WERI-Rb-1 (cell line): ENCODE measurements at regions not wholly inside any gene's neighbourhood (a gene's known extent, or its start where the extent isn't known, plus 50 kb on each side); places are given as distances from the start of the nearest gene placed in this dataset.

ENCODE experiments used
- DNase-seq: peaks from one replicate; pipeline ENCODE4 v3.0.0-alpha.2; 2020
- H3K27ac ChIP-seq: fragments of 250-450 bp; sonication (Bioruptor Pico); 2 replicates; pipeline ENCODE4 v1.5.1; 2020; ENCODE audit warnings: mild to moderate bottlenecking, moderate library complexity
- H3K27me3 ChIP-seq: fragments of 250-450 bp; sonication (Bioruptor Pico); 2 replicates; pipeline ENCODE4 v1.5.1; 2021; ENCODE audit warnings: mild to moderate bottlenecking, low read depth, moderate library complexity; ENCODE audit not compliant: insufficient read depth, severe bottlenecking
- H3K36me3 ChIP-seq: fragments of 250-450 bp; sonication (Bioruptor Pico); 2 replicates; pipeline ENCODE4 v1.5.1; 2020; ENCODE audit warnings: mild to moderate bottlenecking, moderate library complexity
- H3K4me3 ChIP-seq: 2 replicates; pipeline ENCODE4 v1.5.1; 2011; ENCODE audit warnings: low read depth, mild to moderate bottlenecking, control low read depth, low read length
- H3K9me3 ChIP-seq: fragments of 250-450 bp; sonication (Bioruptor Pico); 2 replicates; pipeline ENCODE4 v1.5.1; 2021; ENCODE audit warnings: mild to moderate bottlenecking, moderate library complexity; ENCODE audit not compliant: severe bottlenecking
- CTCF ChIP-seq: IDR thresholded peaks from 2 replicates; pipeline ENCODE4 v1.5.1; 2011; ENCODE audit warnings: low read depth, mild to moderate bottlenecking, control low read depth, inconsistent platforms, low read length

- Histone ChIP-seq H3K27ac (no peak overlapping the region), H3K9me3 (no peaks in the 10 kb centered on the region), H3K36me3 (no peaks in the 10 kb centered on the region), H3K4me3 (no peak overlapping the region), H3K27me3 (no peaks in the 10 kb centered on the region)
- DNase-seq: no peak
- TF ChIP-seq CTCF: no peak
Measured at GRCh38 chr1:8213136-8213535, 104.8 kb upstream of the SLC45A1 start.

GRCh38 chr1:8212580-8213031 lies 105.3 kb upstream of the SLC45A1 start:
- no peak for TF ChIP-seq CTCF
- no peaks in the 10 kb centered on the region for H3K9me3 ChIP-seq
- no peak overlapping the region for H3K27ac ChIP-seq
- no peaks in the 10 kb centered on the region for H3K27me3 ChIP-seq
- no peak for DNase-seq
- H3K4me3 ChIP-seq: no peak overlapping the region
- H3K36me3 ChIP-seq: no peaks in the 10 kb centered on the region

GRCh38 chr1:8211883-8212579 lies 105.9 kb upstream of the SLC45A1 start:
- H3K27ac ChIP-seq: no peak overlapping the region
- no peaks in the 10 kb centered on the region for H3K9me3 ChIP-seq
- no peak for TF ChIP-seq CTCF
- no peak for DNase-seq
- no peaks in the 10 kb centered on the region for H3K36me3 ChIP-seq
- H3K4me3 ChIP-seq: no peak overlapping the region
- no peaks in the 10 kb centered on the region for H3K27me3 ChIP-seq

GRCh38 chr1:8211251-8211882 lies 106.5 kb upstream of the SLC45A1 start:
- Histone ChIP-seq H3K36me3 (no peaks in the 10 kb centered on the region), H3K27ac (no peak overlapping the region), H3K9me3 (no peaks in the 10 kb centered on the region), H3K4me3 (no peak overlapping the region), H3K27me3 (no peaks in the 10 kb centered on the region)
- no peak for DNase-seq
- no peak for TF ChIP-seq CTCF

- Histone ChIP-seq H3K27me3 (no peaks in the 10 kb centered on the region), H3K4me3 (no peak overlapping the region), H3K36me3 (no peaks in the 10 kb centered on the region), H3K27ac (no peak overlapping the region), H3K9me3 (no peaks in the 10 kb centered on the region)
- no peak for TF ChIP-seq CTCF
- no peak for DNase-seq
Measured at GRCh38 chr1:8207202-8207601, 110.7 kb upstream of the SLC45A1 start.
